ENCODE measurements at regions not wholly inside any gene's neighbourhood (a gene's known extent, or its start where the extent isn't known, plus 50 kb on each side); places are given as distances from the start of the nearest gene placed in this dataset.

GRCh38 chr3:17810759-17811158, 68.3 kb upstream of the TBC1D5 start:
- H3K79me2 ChIP-seq (ENCODE audit: insufficient read depth, low read length) = no peaks in the 10 kb centered on the region
- no peak overlapping the region for H2AFZ ChIP-seq (ENCODE audit: low read depth, low read length, severe bottlenecking)
- no peak overlapping the region for H3K4me3 ChIP-seq (ENCODE audit: insufficient read depth, low read length, poor library complexity, severe bottlenecking)
- H3K36me3 ChIP-seq (ENCODE audit: low read length) = no peaks in the 10 kb centered on the region
- no peaks in the 10 kb centered on the region for H4K20me1 ChIP-seq (ENCODE audit: low read depth, low read length)
- TF ChIP-seq EZH2phosphoT487 (conservative IDR thresholded peaks at IDR 0.05; ENCODE audit: low read length) = no peak
- TF ChIP-seq, protein P1, sequence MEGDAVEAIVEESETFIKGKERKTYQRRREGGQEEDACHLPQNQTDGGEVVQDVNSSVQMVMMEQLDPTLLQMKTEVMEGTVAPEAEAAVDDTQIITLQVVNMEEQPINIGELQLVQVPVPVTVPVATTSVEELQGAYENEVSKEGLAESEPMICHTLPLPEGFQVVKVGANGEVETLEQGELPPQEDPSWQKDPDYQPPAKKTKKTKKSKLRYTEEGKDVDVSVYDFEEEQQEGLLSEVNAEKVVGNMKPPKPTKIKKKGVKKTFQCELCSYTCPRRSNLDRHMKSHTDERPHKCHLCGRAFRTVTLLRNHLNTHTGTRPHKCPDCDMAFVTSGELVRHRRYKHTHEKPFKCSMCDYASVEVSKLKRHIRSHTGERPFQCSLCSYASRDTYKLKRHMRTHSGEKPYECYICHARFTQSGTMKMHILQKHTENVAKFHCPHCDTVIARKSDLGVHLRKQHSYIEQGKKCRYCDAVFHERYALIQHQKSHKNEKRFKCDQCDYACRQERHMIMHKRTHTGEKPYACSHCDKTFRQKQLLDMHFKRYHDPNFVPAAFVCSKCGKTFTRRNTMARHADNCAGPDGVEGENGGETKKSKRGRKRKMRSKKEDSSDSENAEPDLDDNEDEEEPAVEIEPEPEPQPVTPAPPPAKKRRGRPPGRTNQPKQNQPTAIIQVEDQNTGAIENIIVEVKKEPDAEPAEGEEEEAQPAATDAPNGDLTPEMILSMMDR (IDR thresholded peaks at IDR 0.05; ENCODE audit: insufficient read depth, low read length, poor library complexity, severe bottlenecking) = no peak
- H3K27ac ChIP-seq (ENCODE audit: low read depth, low read length) = no peak overlapping the region
- H3K9me2 ChIP-seq (replicated peaks; ENCODE audit: insufficient read depth, low read length) = no peaks in the 10 kb centered on the region
- H3K27me3 ChIP-seq (ENCODE audit: low read length) = no peaks in the 10 kb centered on the region
- no peaks in the 10 kb centered on the region for H3K9me3 ChIP-seq (ENCODE audit: insufficient read depth, low read length)
- no peak overlapping the region for H3K4me2 ChIP-seq (ENCODE audit: low read depth, low read length, poor library complexity, severe bottlenecking)
- no peak overlapping the region for H3K9ac ChIP-seq (ENCODE audit: low read length)
- H3F3A ChIP-seq (ENCODE audit: insufficient read depth) = no peaks in the 10 kb centered on the region

DNA sequence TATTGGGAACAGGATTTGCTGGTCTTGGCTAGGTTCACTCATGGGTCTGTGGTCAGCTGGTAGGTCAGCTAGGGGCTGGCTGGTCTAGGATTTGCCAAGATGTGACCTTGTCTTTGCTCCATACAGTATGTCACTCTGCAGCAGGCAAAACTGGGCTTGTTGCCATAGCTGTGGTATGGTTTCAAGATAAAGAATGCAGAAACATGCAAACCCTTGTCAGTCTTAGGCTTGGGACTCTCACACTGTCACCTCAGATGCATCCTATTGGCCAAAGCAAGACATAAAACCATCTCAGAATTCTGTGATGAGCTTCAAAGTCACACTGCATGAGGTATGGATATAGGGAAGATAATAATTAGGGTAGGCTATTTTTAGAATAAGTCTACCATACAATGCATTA, 66.6 kb upstream of the TBC1D5 start:
- Histone ChIP-seq H3K36me3 (ENCODE audit: low read length) (no peaks in the 10 kb centered on the region), H3K4me3 (ENCODE audit: insufficient read depth, low read length, poor library complexity, severe bottlenecking) (no peak overlapping the region), H3K9me2 (replicated peaks; ENCODE audit: insufficient read depth, low read length) (no peaks in the 10 kb centered on the region), H3K27me3 (ENCODE audit: low read length) (no peaks in the 10 kb centered on the region), H3K9me3 (ENCODE audit: insufficient read depth, low read length) (no peaks in the 10 kb centered on the region), H4K20me1 (ENCODE audit: low read depth, low read length) (no peaks in the 10 kb centered on the region), H3F3A (ENCODE audit: insufficient read depth) (no peaks in the 10 kb centered on the region), H3K4me2 (ENCODE audit: low read depth, low read length, poor library complexity, severe bottlenecking) (no peak overlapping the region), H3K27ac (ENCODE audit: low read depth, low read length) (no peak overlapping the region), H3K9ac (ENCODE audit: low read length) (no peak overlapping the region), H3K79me2 (ENCODE audit: insufficient read depth, low read length) (no peaks in the 10 kb centered on the region), H2AFZ (ENCODE audit: low read depth, low read length, severe bottlenecking) (no peak overlapping the region)
- TF ChIP-seq, protein P1 (IDR thresholded peaks at IDR 0.05; ENCODE audit: insufficient read depth, low read length, poor library complexity, severe bottlenecking) = no peak
- no peak for TF ChIP-seq EZH2phosphoT487 (conservative IDR thresholded peaks at IDR 0.05; ENCODE audit: low read length)

- Histone ChIP-seq H3K79me2 (ENCODE audit: insufficient read depth, low read length) (no peaks in the 10 kb centered on the region), H3K9me3 (ENCODE audit: insufficient read depth, low read length) (no peaks in the 10 kb centered on the region), H3F3A (ENCODE audit: insufficient read depth) (no peaks in the 10 kb centered on the region), H3K4me2 (ENCODE audit: low read depth, low read length, poor library complexity, severe bottlenecking) (no peak overlapping the region), H3K9me2 (replicated peaks; ENCODE audit: insufficient read depth, low read length) (no peaks in the 10 kb centered on the region), H2AFZ (ENCODE audit: low read depth, low read length, severe bottlenecking) (no peak overlapping the region), H3K9ac (ENCODE audit: low read length) (no peak overlapping the region), H3K4me3 (ENCODE audit: insufficient read depth, low read length, poor library complexity, severe bottlenecking) (no peak overlapping the region), H3K27ac (ENCODE audit: low read depth, low read length) (no peak overlapping the region), H3K36me3 (ENCODE audit: low read length) (no peaks in the 10 kb centered on the region), H4K20me1 (ENCODE audit: low read depth, low read length) (no peaks in the 10 kb centered on the region), H3K27me3 (ENCODE audit: low read length) (no peaks in the 10 kb centered on the region)
- no peak for TF ChIP-seq EZH2phosphoT487 (conservative IDR thresholded peaks at IDR 0.05; ENCODE audit: low read length)
- TF ChIP-seq, protein P1 (IDR thresholded peaks at IDR 0.05; ENCODE audit: insufficient read depth, low read length, poor library complexity, severe bottlenecking) = no peak
Measured at GRCh38 chr3:17806876-17807275, 64.4 kb upstream of the TBC1D5 start.

Data from SU-DHL-6 (cell line).